GM19438 (cell line): ENCODE measurements at regions not wholly inside any gene's neighbourhood (a gene's known extent, or its start where the extent isn't known, plus 50 kb on each side); places are given as distances from the start of the nearest gene placed in this dataset.
"Not testable (repeated sequence)": the region's sequence is repeated elsewhere in the genome, so short reads cannot be mapped to it uniquely, and the experiment has no call there.

Experiments
- ATAC-seq: cut with Tn5 transposase; IDR thresholded peaks from one replicate; pipeline ENCODE4 v1.9.1; 2021; ENCODE audit warnings: low read depth; ENCODE audit not compliant: unreplicated experiment

DNA sequence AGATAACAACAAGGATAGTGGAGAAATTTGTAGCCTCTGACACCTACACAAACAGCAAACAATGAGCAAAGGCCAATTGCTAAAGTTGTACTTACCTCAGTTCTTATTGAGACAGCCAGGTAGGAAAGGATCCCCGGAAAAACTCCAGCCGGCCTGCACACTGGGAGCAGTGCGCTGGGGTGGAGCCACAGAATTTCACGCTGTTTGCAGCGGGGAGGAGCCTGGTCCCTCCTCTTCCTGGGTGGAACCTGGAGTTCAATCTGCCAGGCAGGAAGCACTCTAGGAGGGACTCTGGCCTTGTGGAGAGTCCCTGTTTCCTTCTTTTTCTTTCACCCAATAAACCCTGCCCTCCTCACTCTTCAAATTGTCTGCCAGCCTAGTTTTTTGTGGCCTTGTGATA lies 382.6 kb upstream of the TGIF2LX start:
- not testable (repeated sequence) for ATAC-seq

DNA sequence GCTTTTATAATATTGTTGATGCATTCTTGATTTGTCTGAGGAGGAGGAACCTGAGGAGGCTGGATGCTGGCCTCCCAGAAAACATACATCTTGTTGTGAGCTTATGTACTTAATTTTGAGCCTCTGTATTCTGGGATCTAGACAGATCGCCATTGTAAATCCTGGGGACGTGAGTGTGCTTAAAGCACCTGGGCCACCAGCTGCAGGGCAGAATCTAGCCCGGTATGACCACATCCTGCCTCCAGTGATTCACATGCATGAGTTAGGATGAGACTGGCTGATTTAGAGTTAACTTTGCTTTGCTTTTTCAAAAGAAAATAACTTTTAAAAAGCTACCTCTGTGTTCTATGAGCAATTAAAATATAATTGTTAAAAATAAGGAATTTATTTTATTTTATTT lies 364.6 kb upstream of the TGIF2LX start:
- not testable (repeated sequence) for ATAC-seq

DNA sequence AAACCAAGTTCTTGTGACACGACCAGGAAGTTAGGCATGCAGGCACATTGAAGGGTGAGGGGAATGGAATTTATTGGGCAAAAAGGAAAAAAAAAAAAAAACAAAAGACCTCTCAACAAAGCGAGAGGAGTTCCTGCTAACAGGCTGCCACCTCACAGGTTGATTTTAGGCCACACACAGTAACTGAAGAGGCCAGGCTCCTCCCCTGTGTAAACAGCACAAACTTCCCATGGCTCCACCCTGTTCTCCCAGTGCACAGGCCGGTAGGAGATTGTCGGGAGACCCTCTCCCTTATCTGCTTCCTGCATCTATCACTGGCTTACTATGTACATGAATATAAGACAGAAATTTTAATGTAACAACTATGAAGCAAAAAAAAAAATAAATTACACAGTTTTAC lies 359.6 kb upstream of the TGIF2LX start:
- not testable (repeated sequence) for ATAC-seq

DNA sequence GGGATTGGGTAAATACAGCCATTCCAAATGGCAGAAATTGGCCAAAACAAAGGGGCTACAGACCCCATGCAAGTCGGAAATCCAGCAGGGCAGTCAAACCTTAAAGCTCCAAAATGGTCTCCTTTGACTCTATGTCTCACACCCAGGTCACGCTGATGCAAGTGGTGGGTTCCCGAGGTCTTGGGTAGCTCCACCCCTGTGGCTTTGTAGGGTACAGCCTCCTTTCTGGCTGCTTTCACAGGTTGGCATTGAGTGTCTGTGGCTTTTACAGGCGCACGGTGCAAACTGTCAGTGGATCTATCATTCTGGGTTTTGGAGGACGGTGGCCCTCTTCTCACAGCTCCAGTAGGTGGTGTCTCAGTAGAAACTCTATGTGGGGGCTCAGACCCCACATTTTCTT lies 358.6 kb upstream of the TGIF2LX start:
- not testable (repeated sequence) for ATAC-seq

DNA sequence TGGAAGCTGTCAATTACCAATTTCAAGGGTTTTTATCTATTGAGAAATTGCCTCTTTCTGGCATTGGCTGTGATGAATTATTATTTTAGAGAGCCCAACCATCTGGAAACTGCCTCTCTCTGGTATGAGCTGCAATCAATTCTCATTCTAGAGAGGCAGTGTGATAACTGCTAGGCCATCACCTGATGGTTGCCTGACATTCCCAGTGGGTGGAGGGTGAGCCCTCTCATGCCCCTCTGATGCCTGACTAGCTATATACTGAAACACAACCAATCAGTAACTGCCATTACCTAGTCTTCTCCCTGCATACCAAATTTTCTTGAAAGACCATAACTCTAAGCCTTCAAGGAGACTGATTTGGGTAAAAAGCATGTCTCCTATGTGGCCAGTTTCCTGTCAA lies 353.9 kb upstream of the TGIF2LX start:
- ATAC-seq = not testable (repeated sequence)

- ATAC-seq = not testable (repeated sequence)
Observed at GRCh38 chrX:89581868-89582267, 339.8 kb upstream of the TGIF2LX start.

- ATAC-seq = not testable (repeated sequence)
Observed at GRCh38 chrX:89631858-89632257, 289.9 kb upstream of the TGIF2LX start.

- ATAC-seq = not testable (repeated sequence)
Observed at GRCh38 chrX:89635887-89636286, 285.8 kb upstream of the TGIF2LX start.

GRCh38 chrX:89658662-89659061 lies 263.0 kb upstream of the TGIF2LX start:
- ATAC-seq = not testable (repeated sequence)

DNA sequence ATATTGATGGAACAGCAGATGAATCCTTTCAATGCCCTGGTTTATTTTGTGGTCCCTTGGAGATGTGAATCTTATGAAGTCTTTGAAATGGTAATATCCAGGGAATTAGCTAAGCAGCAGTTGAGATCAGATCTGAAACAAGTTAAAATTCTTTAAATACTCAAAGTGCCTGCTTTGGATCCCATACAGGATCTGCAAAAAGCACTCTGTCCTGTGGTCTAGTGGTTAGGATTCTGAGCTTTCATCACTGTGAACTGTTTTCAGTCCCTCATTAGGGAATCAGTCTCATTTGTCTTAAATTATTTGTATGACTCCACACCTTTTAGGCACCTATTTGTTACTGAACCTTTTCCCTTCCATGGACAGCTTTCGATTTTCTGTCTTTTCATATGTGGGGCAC lies 215.2 kb upstream of the TGIF2LX start:
- ATAC-seq = not testable (repeated sequence)

DNA sequence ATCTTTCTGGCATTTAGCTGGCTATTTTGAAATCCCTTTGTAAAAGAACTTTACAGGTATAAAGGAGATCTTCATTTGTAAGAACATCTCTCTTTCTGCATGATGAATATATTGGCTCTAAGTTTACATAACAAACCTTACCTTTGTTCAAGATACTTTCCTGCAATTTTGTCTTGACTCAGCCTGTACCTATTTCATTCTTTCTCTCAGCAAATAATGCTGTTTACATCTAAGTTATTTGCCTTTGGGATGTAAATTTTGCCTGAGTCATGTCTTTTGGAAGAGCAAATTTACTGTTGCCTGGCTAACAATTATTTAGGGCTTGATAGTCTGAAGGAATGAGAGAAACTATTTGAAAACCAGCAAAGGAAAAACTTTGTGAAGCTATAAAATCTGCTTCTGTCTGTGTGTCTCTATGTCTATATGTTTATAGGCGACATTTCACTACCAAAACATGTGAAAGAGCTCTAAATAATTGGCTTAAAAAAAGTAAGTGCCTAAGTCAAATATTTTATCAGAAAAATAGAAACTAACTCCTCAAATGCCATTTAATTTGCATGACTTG lies 214.3 kb upstream of the TGIF2LX start:
- ATAC-seq = not testable (repeated sequence)

- ATAC-seq = not testable (repeated sequence)
Observed at GRCh38 chrX:89734367-89734766, 187.3 kb upstream of the TGIF2LX start.

DNA sequence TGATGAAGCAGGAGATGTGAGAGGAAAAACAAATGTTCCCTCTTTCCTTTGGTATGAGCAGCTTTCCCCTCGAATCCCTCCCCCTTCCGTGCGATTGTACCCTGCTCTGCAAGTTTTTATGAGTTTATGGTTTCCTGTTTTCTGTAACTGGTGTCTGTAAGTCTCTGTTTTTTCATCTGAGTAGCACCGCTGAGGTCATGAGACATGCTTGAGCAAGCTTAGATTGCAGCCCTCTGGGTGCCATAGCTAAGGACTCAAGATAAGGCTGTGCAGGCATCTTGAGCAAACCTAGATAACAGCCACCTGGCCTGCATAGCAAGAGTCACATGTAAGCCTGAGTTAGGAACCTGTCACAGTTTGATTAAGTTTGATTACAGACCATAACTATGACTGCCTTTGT lies 165.2 kb upstream of the TGIF2LX start:
- ATAC-seq = not testable (repeated sequence)

GRCh38 chrX:89757767-89758166 lies 163.9 kb upstream of the TGIF2LX start:
- not testable (repeated sequence) for ATAC-seq

- not testable (repeated sequence) for ATAC-seq
Observed at GRCh38 chrX:89759076-89759685, 162.5 kb upstream of the TGIF2LX start.

DNA sequence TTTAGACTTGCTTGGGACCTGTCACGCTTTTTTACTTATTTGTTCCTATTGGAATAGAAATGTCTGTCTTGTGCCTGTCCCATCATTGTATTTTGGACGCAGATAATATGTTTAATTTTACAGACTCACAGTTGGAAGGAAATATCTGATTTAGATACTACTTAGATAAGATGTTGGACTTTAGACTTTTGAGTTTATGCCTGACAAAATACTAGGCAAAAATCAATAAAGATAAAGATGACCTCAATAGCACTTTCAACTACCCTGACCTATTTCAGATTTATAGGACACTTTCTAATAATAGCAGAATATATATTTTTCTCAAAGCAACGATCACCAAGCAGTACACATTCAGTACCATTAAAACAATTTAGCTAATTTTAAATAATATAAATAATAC lies 150.1 kb upstream of the TGIF2LX start:
- ATAC-seq = not testable (repeated sequence)

DNA sequence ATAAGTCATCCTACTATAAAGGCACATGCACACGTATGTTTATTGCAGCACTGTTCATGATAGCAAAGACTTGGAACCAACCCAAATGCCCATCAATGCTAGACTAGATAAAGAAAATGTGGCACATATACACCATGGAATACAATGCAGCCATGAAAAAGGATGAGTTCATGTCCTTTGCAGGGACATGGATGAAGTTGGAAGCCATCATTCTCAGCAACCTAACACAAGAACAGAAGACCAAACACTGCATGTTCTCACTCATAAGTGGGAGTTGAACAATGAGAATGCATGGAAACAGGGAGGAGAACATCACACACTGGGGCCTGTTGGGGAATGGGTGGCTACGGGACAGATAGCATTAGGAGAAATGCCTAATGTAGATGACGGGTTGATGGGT lies 110.3 kb upstream of the TGIF2LX start:
- ATAC-seq = not testable (repeated sequence)

DNA sequence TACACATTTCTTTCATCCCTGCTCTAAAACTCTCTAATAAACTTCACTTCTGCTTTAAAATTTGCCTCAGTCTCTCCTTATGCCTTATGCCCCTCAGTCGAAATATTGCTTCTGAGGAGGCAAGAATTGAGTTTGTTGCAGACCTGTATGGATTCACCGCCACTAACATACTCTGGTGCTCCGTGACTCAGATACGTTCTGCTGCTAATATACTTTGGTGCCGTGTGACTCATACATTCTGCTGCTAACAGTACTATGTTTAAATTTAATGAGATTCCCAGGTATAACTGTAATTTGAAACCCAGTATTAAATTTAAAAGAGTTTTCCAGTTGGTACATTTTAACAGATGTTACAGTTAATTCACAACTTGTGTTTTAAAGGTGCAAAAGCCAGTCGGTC lies 82.0 kb upstream of the TGIF2LX start:
- ATAC-seq = not testable (repeated sequence)

DNA sequence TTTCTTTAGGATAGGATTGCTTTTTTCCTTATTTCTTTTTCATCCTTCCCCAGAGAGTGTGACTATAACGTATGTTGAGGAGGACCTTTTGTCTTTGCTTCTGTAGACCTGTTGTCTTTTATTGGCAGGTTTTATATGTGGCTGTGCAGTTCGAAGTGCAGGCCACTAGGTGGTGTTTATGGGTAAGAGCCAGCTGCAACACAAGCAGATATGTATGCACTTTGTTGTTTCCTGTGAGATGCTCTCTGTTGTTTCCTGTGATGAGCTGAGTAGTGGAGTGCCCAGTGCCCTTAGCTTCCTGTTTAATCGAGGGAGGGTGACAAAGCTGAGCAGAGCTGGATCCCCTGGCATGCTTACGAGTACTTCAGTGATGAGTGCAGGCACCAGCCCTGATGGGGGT lies 50.0 kb upstream of the TGIF2LX start:
- ATAC-seq = peak; percentile 96
